ENCODE measurements at regions not wholly inside any gene's neighbourhood (a gene's known extent, or its start where the extent isn't known, plus 50 kb on each side); places are given as distances from the start of the nearest gene placed in this dataset.
A peak's percentile ranks its signal among the peaks of the same experiment; 100 is the strongest.

DNA sequence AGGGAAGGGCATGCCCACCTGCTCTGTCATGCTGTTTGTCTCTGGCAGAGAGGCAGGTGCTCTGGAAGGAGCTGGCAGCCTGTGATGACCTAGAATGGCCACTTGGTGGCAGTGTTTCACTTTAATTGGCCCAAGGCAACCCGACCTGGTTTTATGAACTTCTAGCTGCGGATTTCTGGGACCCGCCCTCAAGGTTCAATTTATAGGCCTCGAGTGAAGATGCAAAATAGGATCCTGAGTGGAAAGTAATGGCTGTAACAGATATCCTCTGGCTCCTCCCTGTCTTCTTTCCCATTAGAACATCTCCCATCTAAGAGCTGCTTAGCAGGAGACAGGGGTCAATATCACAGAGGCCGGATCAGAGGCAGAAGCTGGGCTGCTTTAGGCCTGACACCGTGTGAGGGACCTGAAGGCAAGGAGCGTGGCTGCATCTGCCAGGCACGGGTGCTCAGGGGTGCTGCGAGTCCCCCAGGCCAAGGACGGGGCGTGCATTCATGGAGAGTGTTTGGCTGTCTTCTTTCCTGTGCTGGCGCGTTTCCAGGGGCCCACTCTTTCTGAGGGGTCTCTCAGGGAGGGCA lies 56.7 kb upstream of the SLC28A3 start:
- TF ChIP-seq CTCF (IDR thresholded peaks at IDR 0.05; ENCODE audit: poor library complexity), result peak; percentile 94
- TF ChIP-seq EZH2 (IDR thresholded peaks at IDR 0.05; ENCODE audit: borderline replicate concordance), result no peak
- TF ChIP-seq EZH2phosphoT487 (IDR thresholded peaks at IDR 0.05; ENCODE audit: low read depth, severe bottlenecking, unreplicated experiment), result no peak
